GM12864 (cell line): ENCODE measurements at regions not wholly inside any gene's neighbourhood (a gene's known extent, or its start where the extent isn't known, plus 50 kb on each side); places are given as distances from the start of the nearest gene placed in this dataset.

Experiments used
- DNase-seq: peaks from one replicate; pipeline ENCODE4 v3.0.0-alpha.2; 2011; ENCODE audit warnings: low read depth
- H3K4me3 ChIP-seq: 2 replicates; pipeline ENCODE4 v1.5.1; 2011; ENCODE audit warnings: mild to moderate bottlenecking, low read depth, low read length, control low read depth
- CTCF ChIP-seq: IDR thresholded peaks from 2 replicates; pipeline ENCODE4 v1.5.1; 2011; ENCODE audit warnings: low read depth, mild to moderate bottlenecking, moderate library complexity, low read length, control low read depth, inconsistent platforms; ENCODE audit errors: missing control alignments

GRCh38 chr3:20400281-20400680 is 214.3 kb upstream of the SGO1 start:
- no peak for DNase-seq
- no peak overlapping the region for H3K4me3 ChIP-seq
- no peak for TF ChIP-seq CTCF

- DNase-seq, result no peak
- no peak for TF ChIP-seq CTCF
- no peak overlapping the region for H3K4me3 ChIP-seq
Observed at GRCh38 chr3:20396335-20396734, 210.3 kb upstream of the SGO1 start.

GRCh38 chr3:20395692-20396091 is 209.7 kb upstream of the SGO1 start:
- H3K4me3 ChIP-seq, result no peak overlapping the region
- no peak for TF ChIP-seq CTCF

GRCh38 chr3:20394243-20394642 is 208.2 kb upstream of the SGO1 start:
- no peak for TF ChIP-seq CTCF
- no peak for DNase-seq

More at GRCh38 chr3:20395692-20396091, 209.7 kb upstream of the SGO1 start:
- no peak for DNase-seq

GRCh38 chr3:20391644-20392043 is 205.6 kb upstream of the SGO1 start:
- no peak overlapping the region for H3K4me3 ChIP-seq
- no peak for DNase-seq
- no peak for TF ChIP-seq CTCF

More at GRCh38 chr3:20394243-20394642, 208.2 kb upstream of the SGO1 start:
- H3K4me3 ChIP-seq, result no peak overlapping the region

GRCh38 chr3:20388971-20389370 is 203.0 kb upstream of the SGO1 start:
- no peak for DNase-seq
- no peak overlapping the region for H3K4me3 ChIP-seq
- no peak for TF ChIP-seq CTCF

- no peak for TF ChIP-seq CTCF
- DNase-seq, result no peak
- H3K4me3 ChIP-seq, result no peak overlapping the region
Observed at GRCh38 chr3:20380295-20380694, 194.3 kb upstream of the SGO1 start.
